ENCODE measurements at regions not wholly inside any gene's neighbourhood (a gene's known extent, or its start where the extent isn't known, plus 50 kb on each side); places are given as distances from the start of the nearest gene placed in this dataset.
A peak's percentile ranks its signal among the peaks of the same experiment; 100 is the strongest.

GRCh38 chr12:124411953-124412645, 117.2 kb downstream of the RFLNA start:
- DNase-seq (ENCODE audit: low spot score) = no peak

GRCh38 chr12:124411281-124411878, 116.5 kb downstream of the RFLNA start:
- DNase-seq (ENCODE audit: low spot score) = no peak

GRCh38 chr12:124410354-124411175, 115.7 kb downstream of the RFLNA start:
- DNase-seq (ENCODE audit: low spot score) = no peak

- no peak for DNase-seq (ENCODE audit: low spot score)
These were observed 114.1 kb downstream of the RFLNA start for GRCh38 chr12:124408822-124409517.

- no peak for DNase-seq (ENCODE audit: low spot score)
These were observed 112.2 kb downstream of the RFLNA start for GRCh38 chr12:124407074-124407473.

GRCh38 chr12:124406043-124406442, 111.2 kb downstream of the RFLNA start:
- no peak for DNase-seq (ENCODE audit: low spot score)

- no peak for DNase-seq (ENCODE audit: low spot score)
These were observed 110.7 kb downstream of the RFLNA start for GRCh38 chr12:124405592-124405991.

- DNase-seq (ENCODE audit: low spot score) = no peak
These were observed 110.3 kb downstream of the RFLNA start for GRCh38 chr12:124405151-124405550.

GRCh38 chr12:124404162-124404784, 109.4 kb downstream of the RFLNA start:
- no peak for DNase-seq (ENCODE audit: low spot score)

GRCh38 chr12:124403273-124403672, 108.4 kb downstream of the RFLNA start:
- no peak for DNase-seq (ENCODE audit: low spot score)

- no peak for DNase-seq (ENCODE audit: low spot score)
These were observed 107.6 kb downstream of the RFLNA start for GRCh38 chr12:124402248-124403066.

GRCh38 chr12:124401704-124402221, 106.9 kb downstream of the RFLNA start:
- DNase-seq (ENCODE audit: low spot score) = no peak

- DNase-seq (ENCODE audit: low spot score) = no peak
These were observed 105.2 kb downstream of the RFLNA start for GRCh38 chr12:124400124-124400523.

GRCh38 chr12:124399622-124400021, 104.7 kb downstream of the RFLNA start:
- peak; percentile 72 for DNase-seq (ENCODE audit: low spot score)

- no peak for DNase-seq (ENCODE audit: low spot score)
These were observed 103.8 kb downstream of the RFLNA start for GRCh38 chr12:124398578-124399227.

- no peak for DNase-seq (ENCODE audit: low spot score)
These were observed 103.1 kb downstream of the RFLNA start for GRCh38 chr12:124397807-124398577.

GRCh38 chr12:124397399-124397679, 102.4 kb downstream of the RFLNA start:
- no peak for DNase-seq (ENCODE audit: low spot score)

- DNase-seq (ENCODE audit: low spot score) = no peak
These were observed 101.9 kb downstream of the RFLNA start for GRCh38 chr12:124396544-124397398.

- no peak for DNase-seq (ENCODE audit: low spot score)
These were observed 101.1 kb downstream of the RFLNA start for GRCh38 chr12:124395986-124396385.

Data from HuH-7.5 (cell line).